Stimulated activated CD4-positive, alpha-beta T cell treated with anti-CD3 and anti-CD28 coated beads, Interleukin-12 subunit alpha, Interleukin-12 subunit beta, amount 100 ng/mL, for 24 hours (primary cell): ENCODE measurements at regions not wholly inside any gene's neighbourhood (a gene's known extent, or its start where the extent isn't known, plus 50 kb on each side); places are given as distances from the start of the nearest gene placed in this dataset.

Source experiments
- DNase-seq, 2 experiments: peaks; one replicate each; pipeline ENCODE4 v3.0.0-alpha.2; 2020; ENCODE audit warnings: low read depth in 2 of 2

DNA sequence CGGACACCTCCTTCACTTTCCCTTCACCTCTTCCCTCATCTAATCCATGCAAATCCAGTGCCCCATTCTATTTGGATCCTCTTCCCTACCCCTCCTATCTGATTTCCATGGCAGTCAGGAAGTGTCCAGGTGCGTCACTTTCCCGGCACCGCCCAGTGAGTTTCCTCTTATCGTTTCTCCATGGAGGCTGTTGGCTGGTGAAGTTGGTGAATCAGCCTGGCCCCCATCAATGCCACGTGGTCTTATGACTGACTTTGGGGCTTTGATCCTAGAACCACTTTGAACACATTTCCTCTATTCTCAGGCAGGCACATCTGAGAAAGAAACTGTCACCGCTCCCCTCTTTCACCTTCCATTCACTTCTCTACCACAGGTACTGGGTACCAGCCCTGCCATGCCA is 137.8 kb downstream of the CEP135 start:
- no peak for DNase-seq

DNA sequence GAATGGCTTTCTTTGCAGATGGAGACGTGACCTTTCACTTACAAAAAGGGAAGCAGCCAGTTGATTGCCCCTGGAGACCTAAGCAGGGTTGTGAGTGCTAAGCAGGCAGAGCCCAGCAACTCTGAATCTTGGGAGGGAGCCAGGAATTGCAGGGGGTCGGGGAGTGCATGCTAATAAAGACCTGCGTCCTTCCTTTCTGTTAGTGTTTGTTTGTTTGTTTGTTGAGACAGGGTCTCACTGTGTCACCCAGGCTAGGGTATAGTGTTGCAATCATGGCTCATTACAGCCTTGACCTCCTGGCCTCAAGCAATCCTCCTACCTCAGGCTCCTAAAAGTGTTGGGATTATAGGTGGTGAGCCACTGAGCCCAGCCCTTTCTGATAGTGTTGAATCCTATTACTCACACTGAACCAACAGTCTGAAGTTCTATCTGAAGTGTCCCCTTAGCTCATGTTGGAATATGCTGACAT is 137.4 kb downstream of the CEP135 start:
- DNase-seq, result no peak

DNA sequence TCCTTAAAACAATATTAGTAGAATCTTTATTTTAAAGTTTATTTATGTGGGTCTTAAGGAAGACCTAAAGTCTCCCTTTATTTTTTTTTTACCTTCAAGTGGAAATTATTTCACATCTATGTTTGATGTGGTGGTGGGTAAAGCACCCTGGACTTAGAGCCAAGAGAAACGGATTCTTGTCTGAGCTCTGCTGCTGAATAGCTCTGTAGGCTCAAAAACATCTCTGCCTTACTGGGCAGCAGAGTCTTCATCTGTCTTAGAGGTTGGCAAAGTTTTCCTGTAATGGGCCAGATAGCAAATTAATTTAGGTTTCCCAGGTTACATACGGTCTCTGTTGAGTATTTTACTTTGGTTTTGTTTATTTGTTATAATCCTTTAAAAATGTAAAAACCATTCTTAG is 136.5 kb downstream of the CEP135 start:
- DNase-seq, result no peak

DNA sequence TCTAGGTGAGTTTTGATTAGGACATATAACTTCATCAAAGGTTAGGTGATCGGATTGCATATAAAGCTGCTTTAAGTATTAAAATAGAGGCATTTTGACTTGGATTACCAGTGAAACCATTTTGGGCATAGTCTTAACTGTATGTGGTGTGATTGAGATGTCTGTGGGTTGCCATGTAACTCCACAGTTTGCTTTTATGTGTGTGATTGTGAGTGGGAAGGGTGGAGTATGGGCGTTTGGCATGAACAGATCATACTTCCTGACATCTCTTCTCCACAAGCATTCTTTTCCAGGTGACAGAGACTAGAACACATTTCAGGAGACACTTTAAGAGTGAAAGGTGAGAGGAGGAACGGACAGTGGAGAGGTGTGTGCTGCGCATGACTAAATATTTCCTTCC is 136.1 kb downstream of the CEP135 start:
- DNase-seq, result no peak
